ENCODE measurements at regions not wholly inside any gene's neighbourhood (a gene's known extent, or its start where the extent isn't known, plus 50 kb on each side); places are given as distances from the start of the nearest gene placed in this dataset.

DNA sequence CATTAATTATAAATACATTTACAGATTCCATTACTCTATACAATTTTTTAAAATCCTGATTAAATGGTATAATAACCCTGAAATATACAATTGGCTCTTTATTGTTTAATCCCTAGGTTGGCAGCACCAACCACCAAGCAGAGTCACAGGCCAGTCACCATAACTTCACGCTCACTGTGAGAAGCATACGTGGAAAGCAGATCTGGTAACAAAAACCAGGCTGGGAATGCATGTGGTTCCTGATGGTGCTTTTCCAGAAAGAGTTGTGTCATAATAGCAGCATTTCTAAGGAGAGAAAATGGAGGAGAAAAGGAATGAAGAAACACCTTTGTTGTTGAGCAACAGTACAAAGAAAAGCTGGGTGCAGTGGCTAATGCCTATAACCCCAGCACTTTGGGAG lies 66.1 kb downstream of the SIX6 start:
- intact Hi-C loops (cut with micrococcal nuclease), result no loop called here
- no peak overlapping the region for H3K27ac Mint-ChIP-seq
- no peaks in the 10 kb centered on the region for H3K4me1 Mint-ChIP-seq
- TF ChIP-seq, protein P1, sequence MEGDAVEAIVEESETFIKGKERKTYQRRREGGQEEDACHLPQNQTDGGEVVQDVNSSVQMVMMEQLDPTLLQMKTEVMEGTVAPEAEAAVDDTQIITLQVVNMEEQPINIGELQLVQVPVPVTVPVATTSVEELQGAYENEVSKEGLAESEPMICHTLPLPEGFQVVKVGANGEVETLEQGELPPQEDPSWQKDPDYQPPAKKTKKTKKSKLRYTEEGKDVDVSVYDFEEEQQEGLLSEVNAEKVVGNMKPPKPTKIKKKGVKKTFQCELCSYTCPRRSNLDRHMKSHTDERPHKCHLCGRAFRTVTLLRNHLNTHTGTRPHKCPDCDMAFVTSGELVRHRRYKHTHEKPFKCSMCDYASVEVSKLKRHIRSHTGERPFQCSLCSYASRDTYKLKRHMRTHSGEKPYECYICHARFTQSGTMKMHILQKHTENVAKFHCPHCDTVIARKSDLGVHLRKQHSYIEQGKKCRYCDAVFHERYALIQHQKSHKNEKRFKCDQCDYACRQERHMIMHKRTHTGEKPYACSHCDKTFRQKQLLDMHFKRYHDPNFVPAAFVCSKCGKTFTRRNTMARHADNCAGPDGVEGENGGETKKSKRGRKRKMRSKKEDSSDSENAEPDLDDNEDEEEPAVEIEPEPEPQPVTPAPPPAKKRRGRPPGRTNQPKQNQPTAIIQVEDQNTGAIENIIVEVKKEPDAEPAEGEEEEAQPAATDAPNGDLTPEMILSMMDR (IDR thresholded peaks at IDR 0.05), result no peak
- ATAC-seq (no peak), DNase-seq (no peak)
- H3K9me3 Mint-ChIP-seq, result peaks cover 0 to 3% of the 10 kb centered on the region in 2 donors
- Histone ChIP-seq H3K9me3 (ENCODE audit: control insufficient read depth, insufficient read depth, low read length) (no peaks in the 10 kb centered on the region), H3K36me3 (ENCODE audit: control insufficient read depth, insufficient read depth, low read length) (no peaks in the 10 kb centered on the region), H3K4me1 (ENCODE audit: control insufficient read depth, insufficient read depth, low read length) (no peaks in the 10 kb centered on the region), H3K4me3 (ENCODE audit: low read length) (no peak overlapping the region), H3K27me3 (ENCODE audit: control insufficient read depth, insufficient read depth, low read length) (peaks cover 2% of the 10 kb centered on the region), H3K27ac (ENCODE audit: low read length) (no peak overlapping the region)
- H3K4me3 Mint-ChIP-seq, result no peak overlapping the region
- H3K27me3 Mint-ChIP-seq (ENCODE audit: low read depth in 2 of 2), result peaks cover 9 to 12% of the 10 kb centered on the region in 2 donors
- 87% methylated on average over 2 of the region's 2 CpGs for WGBS (ENCODE audit: insufficient coverage)
- H3K36me3 Mint-ChIP-seq, result no peaks in the 10 kb centered on the region

DNA sequence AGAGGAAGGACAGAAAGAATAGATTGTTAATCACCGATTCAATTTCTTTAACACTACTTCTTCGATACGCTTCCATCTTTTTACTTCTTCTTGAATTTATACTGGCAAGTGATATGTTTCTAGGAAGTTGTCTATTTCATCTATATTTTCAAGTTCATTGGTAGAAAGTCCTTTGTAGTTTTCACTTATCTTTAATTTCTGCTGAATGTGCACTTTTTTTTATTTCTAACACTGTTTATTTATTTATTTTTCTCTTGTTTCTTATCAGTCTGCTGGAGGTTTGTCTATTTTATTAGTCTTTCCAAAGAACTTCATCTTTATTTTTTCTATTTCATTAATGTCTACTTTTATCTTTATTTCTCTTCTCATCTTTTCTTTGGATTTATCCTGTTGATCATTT lies 63.6 kb downstream of the SIX1 start:
- ATAC-seq (no peak), DNase-seq (no peak)
- Mint-ChIP-seq H3K36me3 (no peaks in the 10 kb centered on the region), H3K9me3 (no peaks in the 10 kb centered on the region), H3K27ac (no peak overlapping the region), H3K4me3 (no peak overlapping the region), H3K4me1 (no peaks in the 10 kb centered on the region), H3K27me3 (ENCODE audit: low read depth in 2 of 2) (peaks cover 7 to 10% of the 10 kb centered on the region in 2 donors)
- no CpG with 5 or more reads among the region's 3 CpGs for WGBS (ENCODE audit: insufficient coverage)
- TF ChIP-seq, protein P1 (IDR thresholded peaks at IDR 0.05), result no peak
- Histone ChIP-seq H3K27ac (ENCODE audit: low read length) (no peak overlapping the region), H3K27me3 (ENCODE audit: control insufficient read depth, insufficient read depth, low read length) (no peaks in the 10 kb centered on the region), H3K9me3 (ENCODE audit: control insufficient read depth, insufficient read depth, low read length) (no peaks in the 10 kb centered on the region), H3K4me3 (ENCODE audit: low read length) (no peak overlapping the region), H3K4me1 (ENCODE audit: control insufficient read depth, insufficient read depth, low read length) (no peaks in the 10 kb centered on the region), H3K36me3 (ENCODE audit: control insufficient read depth, insufficient read depth, low read length) (no peaks in the 10 kb centered on the region)
- intact Hi-C loops (cut with micrococcal nuclease), result no loop called here

DNA sequence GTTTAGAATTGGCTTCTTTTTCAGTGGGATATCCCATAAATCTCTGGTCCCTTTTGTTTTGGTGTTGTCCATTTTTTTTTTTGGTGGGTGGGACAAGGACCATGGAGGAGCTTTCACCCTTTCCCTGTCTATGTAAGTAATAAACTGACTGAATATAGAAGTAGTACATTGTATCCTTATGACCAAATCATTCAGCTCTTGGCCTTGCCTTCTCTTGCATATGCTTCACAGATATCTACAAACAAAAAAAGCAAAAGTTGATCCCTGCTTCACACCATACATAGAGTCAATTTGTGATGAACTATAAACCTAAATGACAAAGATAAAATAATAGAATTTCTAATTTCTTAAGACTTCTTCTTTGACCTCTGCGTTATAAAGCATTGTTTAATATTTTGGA lies 59.8 kb downstream of the SIX1 start:
- H3K27me3 ChIP-seq (ENCODE audit: control insufficient read depth, insufficient read depth, low read length), result no peaks in the 10 kb centered on the region
- H3K36me3 ChIP-seq (ENCODE audit: control insufficient read depth, insufficient read depth, low read length), result no peaks in the 10 kb centered on the region
- intact Hi-C loops (cut with micrococcal nuclease), result no loop called here
- H3K4me3 Mint-ChIP-seq, result no peak overlapping the region
- H3K36me3 Mint-ChIP-seq, result no peaks in the 10 kb centered on the region
- H3K4me3 ChIP-seq (ENCODE audit: low read length), result no peak overlapping the region
- H3K27ac ChIP-seq (ENCODE audit: low read length), result no peak overlapping the region
- no peak for ATAC-seq
- no peaks in the 10 kb centered on the region for H3K4me1 Mint-ChIP-seq
- TF ChIP-seq, protein P1 (IDR thresholded peaks at IDR 0.05), result no peak
- H3K27me3 Mint-ChIP-seq (ENCODE audit: low read depth in 2 of 2), result peaks cover 3% of the 10 kb centered on the region in 2 donors
- no peaks in the 10 kb centered on the region for H3K9me3 Mint-ChIP-seq
- DNase-seq, result no peak
- no peaks in the 10 kb centered on the region for H3K4me1 ChIP-seq (ENCODE audit: control insufficient read depth, insufficient read depth, low read length)
- WGBS (ENCODE audit: insufficient coverage), result no CpG with 5 or more reads among the region's 1 CpG
- H3K27ac Mint-ChIP-seq, result no peak overlapping the region
- no peaks in the 10 kb centered on the region for H3K9me3 ChIP-seq (ENCODE audit: control insufficient read depth, insufficient read depth, low read length)

DNA sequence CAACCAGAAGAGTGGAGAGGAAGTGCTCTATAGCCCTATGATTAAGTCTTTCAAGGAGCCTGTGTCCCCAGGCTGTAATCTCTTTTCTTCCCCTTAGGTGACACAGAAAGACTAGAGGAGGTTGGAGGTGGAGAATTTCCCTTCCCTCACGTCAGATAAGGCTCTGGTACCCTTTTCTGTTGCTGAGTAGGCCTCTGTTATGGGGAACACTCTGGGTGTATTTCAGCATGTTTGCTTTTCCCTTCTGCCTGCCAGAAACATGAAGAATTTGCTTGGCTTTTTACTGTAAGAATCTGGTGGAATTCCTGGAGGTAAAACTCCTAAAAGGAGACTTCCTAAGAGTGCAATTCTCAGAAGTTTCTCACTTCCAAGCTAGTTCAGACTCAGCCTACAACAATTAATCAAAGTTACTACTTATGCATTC lies 58.3 kb downstream of the SIX1 start:
- ATAC-seq, result no peak
- intact Hi-C loops (cut with micrococcal nuclease), result no loop called here
- H3K27ac Mint-ChIP-seq, result no peak overlapping the region

More for the DNA sequence above, 58.3 kb downstream of the SIX1 start:
- Mint-ChIP-seq H3K4me1 (no peaks in the 10 kb centered on the region), H3K36me3 (no peaks in the 10 kb centered on the region), H3K27me3 (ENCODE audit: low read depth in 2 of 2) (peaks cover 3 to 9% of the 10 kb centered on the region in 2 donors), H3K9me3 (no peaks in the 10 kb centered on the region), H3K4me3 (no peak overlapping the region)
- no peaks in the 10 kb centered on the region for H3K4me1 ChIP-seq (ENCODE audit: control insufficient read depth, insufficient read depth, low read length)
- H3K4me3 ChIP-seq (ENCODE audit: low read length), result no peak overlapping the region
- TF ChIP-seq, protein P1 (IDR thresholded peaks at IDR 0.05), result no peak
- no peak overlapping the region for H3K27ac ChIP-seq (ENCODE audit: low read length)
- no peak for DNase-seq
- 57% methylated on average over 1 of the region's 1 CpG for WGBS (ENCODE audit: insufficient coverage)
- no peaks in the 10 kb centered on the region for H3K27me3 ChIP-seq (ENCODE audit: control insufficient read depth, insufficient read depth, low read length)
- H3K9me3 ChIP-seq (ENCODE audit: control insufficient read depth, insufficient read depth, low read length), result no peaks in the 10 kb centered on the region
- H3K36me3 ChIP-seq (ENCODE audit: control insufficient read depth, insufficient read depth, low read length), result no peaks in the 10 kb centered on the region

Data from natural killer cell (primary cell).